GM21515 (cell line): ENCODE measurements at regions not wholly inside any gene's neighbourhood (a gene's known extent, or its start where the extent isn't known, plus 50 kb on each side); places are given as distances from the start of the nearest gene placed in this dataset.
"Not testable (repeated sequence)": the region's sequence is repeated elsewhere in the genome, so short reads cannot be mapped to it uniquely, and the experiment has no call there.

ENCODE experiments used
- ATAC-seq: cut with Tn5 transposase; IDR thresholded peaks from one replicate; pipeline ENCODE4 v1.9.1; 2021; ENCODE audit not compliant: unreplicated experiment

GRCh38 chr2:226299771-226300170 lies 499.8 kb downstream of the IRS1 start:
- no peak for ATAC-seq

- no peak for ATAC-seq
These were observed 503.9 kb downstream of the IRS1 start for GRCh38 chr2:226295681-226296080.

- ATAC-seq: no peak
These were observed 504.5 kb downstream of the IRS1 start for GRCh38 chr2:226295123-226295522.

GRCh38 chr2:226291281-226291680 lies 508.3 kb downstream of the IRS1 start:
- not testable (repeated sequence) for ATAC-seq

GRCh38 chr2:226286916-226287315 lies 512.7 kb downstream of the IRS1 start:
- no peak for ATAC-seq

GRCh38 chr2:226283796-226284195 lies 515.8 kb downstream of the IRS1 start:
- no peak for ATAC-seq

- ATAC-seq: no peak
These were observed 517.5 kb downstream of the IRS1 start for GRCh38 chr2:226282151-226282550.

- ATAC-seq: not testable (repeated sequence)
These were observed 519.5 kb downstream of the IRS1 start for GRCh38 chr2:226280136-226280535.

- ATAC-seq: no peak
These were observed 524.4 kb downstream of the IRS1 start for GRCh38 chr2:226275215-226275614.

- no peak for ATAC-seq
These were observed 525.5 kb downstream of the IRS1 start for GRCh38 chr2:226274143-226274542.

GRCh38 chr2:226273440-226273839 lies 526.2 kb downstream of the IRS1 start:
- ATAC-seq: no peak

GRCh38 chr2:226272435-226272834 lies 527.2 kb downstream of the IRS1 start:
- no peak for ATAC-seq

GRCh38 chr2:226270285-226271058 lies 529.1 kb downstream of the IRS1 start:
- ATAC-seq: no peak

- no peak for ATAC-seq
These were observed 531.9 kb downstream of the IRS1 start for GRCh38 chr2:226267516-226268289.

- no peak for ATAC-seq
These were observed 542.8 kb downstream of the IRS1 start for GRCh38 chr2:226256709-226257376.

- no peak for ATAC-seq
These were observed 543.4 kb downstream of the IRS1 start for GRCh38 chr2:226256237-226256636.

GRCh38 chr2:226251661-226252060 lies 548.0 kb downstream of the IRS1 start:
- ATAC-seq: no peak

- no peak for ATAC-seq
These were observed 552.0 kb downstream of the IRS1 start for GRCh38 chr2:226247289-226248275.

GRCh38 chr2:226234187-226234586 lies 565.4 kb downstream of the IRS1 start:
- ATAC-seq: no peak

GRCh38 chr2:226233388-226233787 lies 566.2 kb downstream of the IRS1 start:
- ATAC-seq: no peak

GRCh38 chr2:226228080-226228479 lies 571.5 kb downstream of the IRS1 start:
- no peak for ATAC-seq
